K562 (cell line): ENCODE measurements at regions not wholly inside any gene's neighbourhood (a gene's known extent, or its start where the extent isn't known, plus 50 kb on each side); places are given as distances from the start of the nearest gene placed in this dataset.

Experiments
- ATAC-seq: fragments of 200-7000 bp; cut with Tn5 transposase; 3 replicates; pipeline ENCODE4 v1.9.1; 2020; ENCODE audit warnings: moderate library complexity
- BruUV-seq: library from RNA; stranded (reverse); fragments of 400-500 nt; replicated peaks from 2 replicates; lab custom pipeline; 2021; lab: Mats Ljungman, UMichigan
- CTCF ChIA-PET: fragments of 300-600 bp; formaldehyde crosslinking; extraction: SDS; loops from one replicate; lab custom pipeline; 2021; ENCODE audit warnings: low intra/inter-chr PET ratio; lab: Yijun Ruan, JAX
- POLR2A ChIA-PET: fragments of 300-600, 350-650 bp; sonication (Branson Sonifier 250); formaldehyde crosslinking; extraction: SDS; loops from one replicate; lab custom pipeline; 2021; ENCODE audit warnings: antibody characterized with exemption, inconsistent platforms; lab: Yijun Ruan, JAX
- DNase-seq, 4 experiments: peaks; one replicate each; pipeline versions ENCODE4 v3.0.0 to v3.0.0-alpha.2; 2011 to 2018; ENCODE audit warnings: low spot score in 3 of 4, mixed read lengths in 3 of 4; ENCODE audit errors: extremely low read depth in 1 of 4
- FAIRE-seq: peaks from 2 replicates; lab custom pipeline; 2011; peaks lifted over from hg19 to GRCh38; lab: Jason Lieb, UNC
- H2AFZ ChIP-seq: 2 replicates; pipeline ENCODE4 v1.6.0; 2011; ENCODE audit warnings: low read depth, low read length, control low read depth, inconsistent platforms
- H3K27ac ChIP-seq: fragments of 200-600 bp; 3 replicates; pipeline ENCODE4 v1.8.0; 2011; ENCODE audit warnings: low read depth, mild to moderate bottlenecking, control low read depth, inconsistent platforms, low read length, moderate library complexity, mixed read lengths; ENCODE audit errors: extremely low read depth
- H3K27me3 ChIP-seq, 2 experiments: fragments of 300-600 bp in 1 of 2; 2 replicates in 1 of 2; 3 replicates in 1 of 2; pipeline versions ENCODE4 v1.6.0 to v1.8.0; 2011; ENCODE audit warnings: inconsistent platforms in 2 of 2, low read length in 2 of 2, mild to moderate bottlenecking in 1 of 2, mixed read lengths in 1 of 2, moderate library complexity in 1 of 2; ENCODE audit not compliant: control insufficient read depth in 2 of 2, insufficient read depth in 2 of 2
- H3K36me3 ChIP-seq: fragments of 300-600 bp; 3 replicates; pipeline ENCODE4 v1.8.0; 2011; ENCODE audit warnings: mild to moderate bottlenecking, low read length, inconsistent platforms; ENCODE audit not compliant: control insufficient read depth, insufficient read depth
- H3K4me1 ChIP-seq, 2 experiments: fragments of 200-600 bp in 1 of 2; replicated peaks in 1 of 2; 2 replicates in 1 of 2; 3 replicates in 1 of 2; pipeline versions ENCODE4 v1.5.1 to v1.8.0; 2011; ENCODE audit warnings: inconsistent platforms in 2 of 2, low read length in 2 of 2, mild to moderate bottlenecking in 1 of 2, mixed read lengths in 1 of 2, moderate library complexity in 1 of 2; ENCODE audit not compliant: control insufficient read depth in 2 of 2, insufficient read depth in 2 of 2
- H3K4me2 ChIP-seq: 2 replicates; pipeline ENCODE4 v1.6.1; 2011; ENCODE audit warnings: low read length, control low read depth, inconsistent platforms, mixed read lengths; ENCODE audit not compliant: insufficient read depth
- H3K4me3 ChIP-seq: fragments of 200-600 bp; sonication (generic), shearing (Covaris generic); 2 replicates; pipeline ENCODE4 v1.5.1; 2016; ENCODE audit warnings: control low read depth, inconsistent platforms
- H3K79me2 ChIP-seq: fragments of 200-600 bp; 3 replicates; pipeline ENCODE4 v1.8.0; 2011; ENCODE audit warnings: low read length, inconsistent platforms; ENCODE audit not compliant: control insufficient read depth, insufficient read depth
- H3K9ac ChIP-seq, 2 experiments: 2 replicates each; pipeline versions ENCODE4 v1.6.0 to v1.6.1; 2011; ENCODE audit warnings: low read depth in 2 of 2, low read length in 2 of 2, control low read depth in 1 of 2, inconsistent platforms in 1 of 2, mild to moderate bottlenecking in 1 of 2, mixed read lengths in 1 of 2; ENCODE audit not compliant: insufficient read depth in 1 of 2
- H3K9me1 ChIP-seq: one replicate; pipeline ENCODE4 v1.6.0; 2011; ENCODE audit warnings: inconsistent platforms, mild to moderate bottlenecking, low read length, moderate library complexity; ENCODE audit not compliant: control insufficient read depth, insufficient read depth
- H3K9me3 ChIP-seq: replicated peaks from 2 replicates; pipeline ENCODE4 v1.5.1; 2011; ENCODE audit warnings: low read depth, low read length, inconsistent platforms; ENCODE audit not compliant: control insufficient read depth, insufficient read depth
- H4K20me1 ChIP-seq: replicated peaks from 2 replicates; pipeline ENCODE4 v1.6.1; 2011; ENCODE audit warnings: low read length, inconsistent platforms, mixed read lengths; ENCODE audit not compliant: control insufficient read depth, insufficient read depth
- CSDE1 ChIP-seq, 2 experiments: fragments of 450-650 bp; IDR thresholded peaks; 2 replicates each; pipeline ENCODE4 v1.6.1; 2016; ENCODE audit warnings: mild to moderate bottlenecking in 1 of 2
- DIDO1 ChIP-seq: fragments of 450-650 bp; IDR thresholded peaks from 2 replicates; pipeline ENCODE4 v1.6.1; 2016; ENCODE audit warnings: low read depth, missing biosample characterization, missing genetic modification characterization
- MITF ChIP-seq: IDR thresholded peaks from 2 replicates; pipeline ENCODE4 v1.6.1; 2014; ENCODE audit warnings: antibody characterized with exemption
- ZNF518B ChIP-seq: fragments of 250-450 bp; sonication (Bioruptor Pico); IDR thresholded peaks from 2 replicates; pipeline ENCODE4 v1.5.0; 2021; ENCODE audit warnings: mild to moderate bottlenecking, moderate library complexity
- in situ Hi-C: fragments of 300-500 bp; cut with MboI; formaldehyde crosslinking; loops from 4 replicates; pipeline ENCODE4 v1.15.0; 2018; ENCODE audit warnings: inconsistent platforms, mixed read lengths
- intact Hi-C: fragments of 100-400 bp; cut with micrococcal nuclease; formaldehyde crosslinking; loops from 2 replicates; pipeline ENCODE4 v1.14.2; 2022

- Histone ChIP-seq H4K20me1 (no peaks in the 10 kb centered on the region), H3K4me1 (peaks cover 0 to 10% of the 10 kb centered on the region in 2 experiments; a peak in 3 of 5 replicates), H3K27me3 (no peaks in the 10 kb centered on the region), H3K4me3 (no peak overlapping the region), H3K36me3 (no peaks in the 10 kb centered on the region), H2AFZ (no peak overlapping the region), H3K4me2 (no peak overlapping the region), H3K9ac (no peak overlapping the region), H3K9me1 (no peaks in the 10 kb centered on the region), H3K9me3 (no peaks in the 10 kb centered on the region), H3K27ac (no peak overlapping the region), H3K79me2 (no peaks in the 10 kb centered on the region)
- POLR2A ChIA-PET: no interaction called here
- intact Hi-C loops (no loop called here), in situ Hi-C loops (loop anchor here (25.0 kb wide), 2 partner anchors 342 to 517 kb away; no protein-coding TSS in a partner anchor)
- CTCF ChIA-PET: no interaction called here
- ATAC-seq (no peak), FAIRE-seq (no peak), DNase-seq (no peak)
- BruUV-seq: no TSS peak
- TF ChIP-seq MITF: no peak
- TF ChIP-seq CSDE1 (IDR thresholded peaks at IDR 0.05): no peak
Observed at GRCh38 chr14:89004166-89004565, 179.7 kb downstream of the TTC8 start.

GRCh38 chr14:89007906-89008305 is 183.5 kb downstream of the TTC8 start:
- intact Hi-C loops (no loop called here), in situ Hi-C loops (loop anchor here (25.0 kb wide), 2 partner anchors 346 to 521 kb away; no protein-coding TSS in a partner anchor)
- no peak for FAIRE-seq
- ChIA-PET POLR2A (no interaction called here), CTCF (no interaction called here)
- Histone ChIP-seq H3K79me2 (no peaks in the 10 kb centered on the region), H2AFZ (no peak overlapping the region), H3K4me2 (no peak overlapping the region), H4K20me1 (no peaks in the 10 kb centered on the region), H3K9ac (no peak overlapping the region), H3K9me3 (no peaks in the 10 kb centered on the region), H3K4me3 (no peak overlapping the region), H3K36me3 (no peaks in the 10 kb centered on the region), H3K4me1 (no peaks in the 10 kb centered on the region), H3K27me3 (no peaks in the 10 kb centered on the region), H3K9me1 (no peaks in the 10 kb centered on the region), H3K27ac (no peak overlapping the region)
- no peak for DNase-seq
- no peak for TF ChIP-seq DIDO1 (tag)
- no peak for TF ChIP-seq ZNF518B (CRISPR knock-in tag)
- BruUV-seq: no TSS peak
- ATAC-seq: no peak
